ENCODE measurements at regions not wholly inside any gene's neighbourhood (a gene's known extent, or its start where the extent isn't known, plus 50 kb on each side); places are given as distances from the start of the nearest gene placed in this dataset.

DNA sequence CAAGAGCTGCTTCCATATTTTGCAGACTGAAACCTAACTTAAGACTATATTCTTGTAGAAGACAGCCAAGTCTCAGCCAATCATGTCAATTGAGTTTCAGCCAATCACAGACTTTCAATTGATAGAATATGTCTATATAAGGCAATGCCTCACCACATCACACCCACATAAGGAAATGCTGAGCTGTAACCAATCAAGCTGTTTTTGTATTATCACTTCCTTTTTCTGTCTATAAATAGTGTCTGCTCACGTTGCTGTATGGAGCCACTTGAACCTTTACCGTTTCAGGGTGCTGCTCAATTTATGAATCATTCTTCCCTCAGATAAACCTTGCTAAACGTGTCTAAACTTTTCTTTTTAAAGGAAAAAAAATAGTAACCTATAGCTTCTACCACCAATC is 1554.4 kb upstream of the LRRTM1 start:
- Histone ChIP-seq H3K9ac (ENCODE audit: low read depth, low read length) (no peak overlapping the region), H3K4me2 (ENCODE audit: insufficient read depth, low read length) (no peak overlapping the region), H3K79me2 (ENCODE audit: insufficient read depth, low read length) (no peaks in the 10 kb centered on the region), H3K4me3 (ENCODE audit: low read depth in 1 of 2, low read length in 2 of 2) (no peak overlapping the region), H3K9me3 (ENCODE audit: insufficient read depth, low read length, severe bottlenecking) (no peaks in the 10 kb centered on the region), H3K27me3 (ENCODE audit: insufficient read depth, low read length, poor library complexity) (no peaks in the 10 kb centered on the region), H3K4me1 (ENCODE audit: insufficient read depth, low read length) (no peaks in the 10 kb centered on the region), H2AFZ (ENCODE audit: low read depth, low read length) (no peak overlapping the region), H3K36me3 (ENCODE audit: insufficient read depth, low read length) (no peaks in the 10 kb centered on the region), H4K20me1 (ENCODE audit: insufficient read depth, low read length) (no peaks in the 10 kb centered on the region), H3K27ac (ENCODE audit: low read length) (no peak overlapping the region)
- ATAC-seq (ENCODE audit: insufficient read depth, low read depth) (no peak), DNase-seq (no peak)
- TF ChIP-seq, protein P1, sequence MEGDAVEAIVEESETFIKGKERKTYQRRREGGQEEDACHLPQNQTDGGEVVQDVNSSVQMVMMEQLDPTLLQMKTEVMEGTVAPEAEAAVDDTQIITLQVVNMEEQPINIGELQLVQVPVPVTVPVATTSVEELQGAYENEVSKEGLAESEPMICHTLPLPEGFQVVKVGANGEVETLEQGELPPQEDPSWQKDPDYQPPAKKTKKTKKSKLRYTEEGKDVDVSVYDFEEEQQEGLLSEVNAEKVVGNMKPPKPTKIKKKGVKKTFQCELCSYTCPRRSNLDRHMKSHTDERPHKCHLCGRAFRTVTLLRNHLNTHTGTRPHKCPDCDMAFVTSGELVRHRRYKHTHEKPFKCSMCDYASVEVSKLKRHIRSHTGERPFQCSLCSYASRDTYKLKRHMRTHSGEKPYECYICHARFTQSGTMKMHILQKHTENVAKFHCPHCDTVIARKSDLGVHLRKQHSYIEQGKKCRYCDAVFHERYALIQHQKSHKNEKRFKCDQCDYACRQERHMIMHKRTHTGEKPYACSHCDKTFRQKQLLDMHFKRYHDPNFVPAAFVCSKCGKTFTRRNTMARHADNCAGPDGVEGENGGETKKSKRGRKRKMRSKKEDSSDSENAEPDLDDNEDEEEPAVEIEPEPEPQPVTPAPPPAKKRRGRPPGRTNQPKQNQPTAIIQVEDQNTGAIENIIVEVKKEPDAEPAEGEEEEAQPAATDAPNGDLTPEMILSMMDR (IDR thresholded peaks at IDR 0.05; ENCODE audit: borderline replicate concordance, extremely low read depth, low read length, poor library complexity, severe bottlenecking): no peak
- TF ChIP-seq EZH2 (IDR thresholded peaks at IDR 0.05; ENCODE audit: borderline replicate concordance, low read depth, low read length, severe bottlenecking): no peak

DNA sequence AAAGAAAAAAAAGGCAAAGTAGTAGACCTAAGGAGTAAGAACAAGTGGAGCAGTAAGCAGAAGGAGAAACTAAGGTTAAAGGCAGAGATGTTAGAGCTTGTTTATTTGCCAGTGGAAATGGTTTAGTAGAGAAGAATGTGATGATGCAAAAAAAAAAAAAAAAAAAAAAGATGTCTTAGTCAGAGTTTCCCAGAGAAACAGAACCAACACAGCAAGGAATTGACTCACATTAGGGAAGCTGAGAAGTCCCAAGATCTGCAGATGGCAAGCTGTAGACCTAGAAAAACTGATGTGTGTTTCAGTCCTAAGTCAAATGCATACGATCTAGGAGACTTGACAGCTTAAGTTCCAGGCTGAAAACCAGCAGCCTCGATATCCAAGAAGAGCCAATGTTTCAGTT is 1548.8 kb upstream of the LRRTM1 start:
- Histone ChIP-seq H3K9ac (ENCODE audit: low read depth, low read length) (no peak overlapping the region), H3K9me3 (ENCODE audit: insufficient read depth, low read length, severe bottlenecking) (peaks cover 6% of the 10 kb centered on the region), H2AFZ (ENCODE audit: low read depth, low read length) (no peak overlapping the region), H3K4me1 (ENCODE audit: insufficient read depth, low read length) (no peaks in the 10 kb centered on the region), H3K27me3 (ENCODE audit: insufficient read depth, low read length, poor library complexity) (no peaks in the 10 kb centered on the region), H3K4me3 (ENCODE audit: low read depth in 1 of 2, low read length in 2 of 2) (no peak overlapping the region), H3K36me3 (ENCODE audit: insufficient read depth, low read length) (no peaks in the 10 kb centered on the region), H3K27ac (ENCODE audit: low read length) (no peak overlapping the region), H3K4me2 (ENCODE audit: insufficient read depth, low read length) (no peak overlapping the region), H4K20me1 (ENCODE audit: insufficient read depth, low read length) (no peaks in the 10 kb centered on the region), H3K79me2 (ENCODE audit: insufficient read depth, low read length) (no peaks in the 10 kb centered on the region)
- DNase-seq: no peak
- no peak for ATAC-seq (ENCODE audit: insufficient read depth, low read depth)
- TF ChIP-seq EZH2 (IDR thresholded peaks at IDR 0.05; ENCODE audit: borderline replicate concordance, low read depth, low read length, severe bottlenecking): no peak
- TF ChIP-seq, protein P1 (IDR thresholded peaks at IDR 0.05; ENCODE audit: borderline replicate concordance, extremely low read depth, low read length, poor library complexity, severe bottlenecking): no peak

GRCh38 chr2:81852651-81853050 is 1548.1 kb upstream of the LRRTM1 start:
- Histone ChIP-seq H3K79me2 (ENCODE audit: insufficient read depth, low read length) (no peaks in the 10 kb centered on the region), H3K27me3 (ENCODE audit: insufficient read depth, low read length, poor library complexity) (no peaks in the 10 kb centered on the region), H3K9me3 (ENCODE audit: insufficient read depth, low read length, severe bottlenecking) (peaks cover 6% of the 10 kb centered on the region), H2AFZ (ENCODE audit: low read depth, low read length) (no peak overlapping the region), H3K4me2 (ENCODE audit: insufficient read depth, low read length) (no peak overlapping the region), H4K20me1 (ENCODE audit: insufficient read depth, low read length) (no peaks in the 10 kb centered on the region), H3K4me1 (ENCODE audit: insufficient read depth, low read length) (no peaks in the 10 kb centered on the region), H3K27ac (ENCODE audit: low read length) (no peak overlapping the region), H3K4me3 (ENCODE audit: low read depth in 1 of 2, low read length in 2 of 2) (no peak overlapping the region), H3K9ac (ENCODE audit: low read depth, low read length) (no peak overlapping the region), H3K36me3 (ENCODE audit: insufficient read depth, low read length) (no peaks in the 10 kb centered on the region)
- DNase-seq (no peak), ATAC-seq (ENCODE audit: insufficient read depth, low read depth) (no peak)
- TF ChIP-seq, protein P1 (IDR thresholded peaks at IDR 0.05; ENCODE audit: borderline replicate concordance, extremely low read depth, low read length, poor library complexity, severe bottlenecking): no peak
- no peak for TF ChIP-seq EZH2 (IDR thresholded peaks at IDR 0.05; ENCODE audit: borderline replicate concordance, low read depth, low read length, severe bottlenecking)

DNA sequence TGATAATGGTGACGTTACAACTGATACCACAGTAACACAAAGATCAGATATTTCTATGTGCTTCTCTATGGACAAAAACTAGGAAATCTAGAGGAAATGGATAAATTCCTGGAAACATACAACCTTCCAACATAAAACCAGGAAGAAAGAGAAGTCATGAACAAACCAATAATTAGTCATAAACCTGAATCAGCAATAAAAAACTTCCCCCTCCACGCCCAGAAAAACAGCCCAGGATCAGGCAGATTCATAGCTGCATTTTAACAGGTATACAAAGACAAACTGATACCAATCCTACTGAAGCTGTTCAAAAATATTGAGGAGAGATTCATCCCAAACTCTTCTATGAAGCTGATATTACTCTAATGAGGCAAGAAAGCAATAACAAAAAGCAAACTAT is 1535.2 kb upstream of the LRRTM1 start:
- DNase-seq: no peak
- Histone ChIP-seq H3K9me3 (ENCODE audit: insufficient read depth, low read length, severe bottlenecking) (no peaks in the 10 kb centered on the region), H3K79me2 (ENCODE audit: insufficient read depth, low read length) (no peaks in the 10 kb centered on the region), H3K4me1 (ENCODE audit: insufficient read depth, low read length) (no peaks in the 10 kb centered on the region), H3K9ac (ENCODE audit: low read depth, low read length) (no peak overlapping the region), H3K27ac (ENCODE audit: low read length) (no peak overlapping the region), H4K20me1 (ENCODE audit: insufficient read depth, low read length) (no peaks in the 10 kb centered on the region), H3K36me3 (ENCODE audit: insufficient read depth, low read length) (no peaks in the 10 kb centered on the region), H3K4me3 (ENCODE audit: low read depth in 1 of 2, low read length in 2 of 2) (no peak overlapping the region), H3K27me3 (ENCODE audit: insufficient read depth, low read length, poor library complexity) (no peaks in the 10 kb centered on the region), H3K4me2 (ENCODE audit: insufficient read depth, low read length) (no peak overlapping the region), H2AFZ (ENCODE audit: low read depth, low read length) (no peak overlapping the region)
- TF ChIP-seq, protein P1 (IDR thresholded peaks at IDR 0.05; ENCODE audit: borderline replicate concordance, extremely low read depth, low read length, poor library complexity, severe bottlenecking): no peak
- no peak for TF ChIP-seq EZH2 (IDR thresholded peaks at IDR 0.05; ENCODE audit: borderline replicate concordance, low read depth, low read length, severe bottlenecking)
- no peak for ATAC-seq (ENCODE audit: insufficient read depth, low read depth)
